NB4 (cell line): ENCODE measurements at regions not wholly inside any gene's neighbourhood (a gene's known extent, or its start where the extent isn't known, plus 50 kb on each side); places are given as distances from the start of the nearest gene placed in this dataset.

ENCODE experiments used
- DNase-seq: peaks from one replicate; pipeline ENCODE4 v3.0.0; 2010; ENCODE audit warnings: low read depth
- H3K4me3 ChIP-seq: one replicate; pipeline ENCODE4 v1.5.1; 2011; ENCODE audit warnings: mild to moderate bottlenecking, low read depth, low read length, moderate library complexity
- CTCF ChIP-seq: IDR thresholded peaks from one replicate; pipeline ENCODE4 v1.5.1; 2012; ENCODE audit warnings: low read depth, low read length
- MAX ChIP-seq: IDR thresholded peaks from 2 replicates; pipeline ENCODE4 v1.6.1; 2011; ENCODE audit warnings: low read depth, low read length
- MYC ChIP-seq: IDR thresholded peaks from 2 replicates; pipeline ENCODE4 v1.6.1; 2011; ENCODE audit warnings: low read depth, low read length
- POLR2A ChIP-seq: IDR thresholded peaks from 2 replicates; pipeline ENCODE4 v1.6.1; 2011; ENCODE audit warnings: mild to moderate bottlenecking; ENCODE audit not compliant: insufficient read length; ENCODE audit errors: extremely low read depth

- no peak for DNase-seq
- no peak overlapping the region for H3K4me3 ChIP-seq
- no peak for TF ChIP-seq POLR2A
- no peak for TF ChIP-seq MYC
- TF ChIP-seq MAX: no peak
These were observed 392.8 kb downstream of the KCNJ2 start for GRCh38 chr17:70562137-70562536.

- DNase-seq: no peak
- H3K4me3 ChIP-seq: no peak overlapping the region
- TF ChIP-seq CTCF: no peak
- TF ChIP-seq MYC: no peak
- no peak for TF ChIP-seq MAX
- no peak for TF ChIP-seq POLR2A
These were observed 394.0 kb downstream of the KCNJ2 start for GRCh38 chr17:70563281-70563820.

- no peak for DNase-seq
- TF ChIP-seq CTCF (no peak), POLR2A (no peak), MAX (no peak), MYC (no peak)
- no peak overlapping the region for H3K4me3 ChIP-seq
These were observed 394.8 kb downstream of the KCNJ2 start for GRCh38 chr17:70564006-70564620.

- TF ChIP-seq CTCF (no peak), MYC (no peak), MAX (no peak), POLR2A (no peak)
- no peak overlapping the region for H3K4me3 ChIP-seq
- no peak for DNase-seq
These were observed 399.8 kb downstream of the KCNJ2 start for GRCh38 chr17:70569128-70569527.

GRCh38 chr17:70577456-70577855 is 408.1 kb downstream of the KCNJ2 start:
- no peak overlapping the region for H3K4me3 ChIP-seq
- TF ChIP-seq POLR2A: no peak
- no peak for TF ChIP-seq MAX
- TF ChIP-seq MYC: no peak
- TF ChIP-seq CTCF: no peak
- no peak for DNase-seq

GRCh38 chr17:70581459-70581858 is 412.1 kb downstream of the KCNJ2 start:
- no peak for DNase-seq
- TF ChIP-seq MYC (no peak), MAX (no peak), POLR2A (no peak), CTCF (no peak)
- H3K4me3 ChIP-seq: no peak overlapping the region
